GM23338 (cell line): ENCODE measurements at regions not wholly inside any gene's neighbourhood (a gene's known extent, or its start where the extent isn't known, plus 50 kb on each side); places are given as distances from the start of the nearest gene placed in this dataset.

Experiments
- ATAC-seq: fragments of 200-7000 bp; cut with Tn5 transposase; 3 replicates; pipeline ENCODE4 v1.9.1; 2020
- DNase-seq: peaks from one replicate; pipeline ENCODE4 v3.0.0-alpha.2; 2015; ENCODE audit warnings: low spot score
- H2AFZ ChIP-seq: fragments of 200-600 bp; sonication (generic); 2 replicates; pipeline ENCODE4 v1.8.0; 2016; ENCODE audit warnings: antibody characterized with exemption, mild to moderate bottlenecking, moderate library complexity
- H3F3A ChIP-seq: fragments of 200-600 bp; sonication (generic); replicated peaks from 2 replicates; pipeline ENCODE4 v1.8.0; 2017; ENCODE audit warnings: antibody characterized with exemption, mixed run types, low read depth
- H3K27ac ChIP-seq: fragments of 200-600 bp; sonication (generic); 2 replicates; pipeline ENCODE4 v1.6.1; 2016; ENCODE audit warnings: low read depth
- H3K27me3 ChIP-seq: fragments of 200-600 bp; sonication (generic); 2 replicates; pipeline ENCODE4 v1.8.0; 2016; ENCODE audit warnings: mild to moderate bottlenecking, mixed run types, moderate library complexity; ENCODE audit not compliant: insufficient read depth
- H3K36me3 ChIP-seq: fragments of 200-600 bp; sonication (generic); 2 replicates; pipeline ENCODE4 v1.8.0; 2016; ENCODE audit warnings: mild to moderate bottlenecking; ENCODE audit not compliant: insufficient read depth
- H3K4me1 ChIP-seq: fragments of 200-600 bp; sonication (generic); 2 replicates; pipeline ENCODE4 v1.8.0; 2016; ENCODE audit warnings: mild to moderate bottlenecking, moderate library complexity; ENCODE audit not compliant: insufficient read depth
- H3K4me2 ChIP-seq: fragments of 200-600 bp; sonication (generic); 2 replicates; pipeline ENCODE4 v1.7.1; 2017; ENCODE audit warnings: mixed run types
- H3K4me3 ChIP-seq: fragments of 200-600 bp; sonication (generic); 2 replicates; pipeline ENCODE4 v1.6.1; 2016; ENCODE audit warnings: mixed run types
- H3K79me2 ChIP-seq: fragments of 200-600 bp; sonication (generic); replicated peaks from 2 replicates; pipeline ENCODE4 v1.8.0; 2017; ENCODE audit warnings: mild to moderate bottlenecking; ENCODE audit not compliant: insufficient read depth
- H3K9me2 ChIP-seq: fragments of 200-600 bp; sonication (generic); 2 replicates; pipeline ENCODE4 v1.8.0; 2017; ENCODE audit not compliant: insufficient read depth
- H4K20me1 ChIP-seq: fragments of 200-600 bp; sonication (generic); replicated peaks from 2 replicates; pipeline ENCODE4 v1.8.0; 2017; ENCODE audit warnings: mild to moderate bottlenecking; ENCODE audit not compliant: insufficient read depth
- H3K27ac Mint-ChIP-seq: 2 replicates; pipeline ENCODE4 v1.8.0; 2020; ENCODE audit warnings: inconsistent platforms, mild to moderate bottlenecking, moderate library complexity, mixed read lengths
- H3K27me3 Mint-ChIP-seq: 3 replicates; pipeline ENCODE4 v1.8.0; 2022; ENCODE audit warnings: low read depth, mild to moderate bottlenecking, moderate library complexity, mixed read lengths, inconsistent platforms; ENCODE audit not compliant: insufficient read depth, poor library complexity
- H3K36me3 Mint-ChIP-seq: 3 replicates; pipeline ENCODE4 v1.8.0; 2021; ENCODE audit warnings: low read depth, mild to moderate bottlenecking, inconsistent platforms, moderate library complexity, mixed read lengths
- H3K4me1 Mint-ChIP-seq: 3 replicates; pipeline ENCODE4 v1.8.0; 2020; ENCODE audit warnings: mild to moderate bottlenecking, inconsistent platforms, mixed read lengths
- H3K4me3 Mint-ChIP-seq: 3 replicates; pipeline ENCODE4 v1.8.0; 2021; ENCODE audit warnings: moderate library complexity, mild to moderate bottlenecking, inconsistent platforms, mixed read lengths
- H3K9me3 Mint-ChIP-seq: 3 replicates; pipeline ENCODE4 v1.8.0; 2020; ENCODE audit warnings: moderate library complexity, mild to moderate bottlenecking, inconsistent platforms, mixed read lengths
- CREB1 ChIP-seq: fragments of 250-450 bp; sonication (Bioruptor Pico); IDR thresholded peaks from 2 replicates; pipeline ENCODE4 v1.5.0; 2020; ENCODE audit warnings: low read depth, mild to moderate bottlenecking, moderate library complexity
- CTCF ChIP-seq, 2 experiments: fragments of 200-600 bp in 1 of 2; sonication (generic) in 1 of 2; conservative IDR thresholded peaks; 2 replicates each; pipeline versions ENCODE4 v1.5.1 to v1.6.1; 2016 to 2017; ENCODE audit warnings: antibody characterized with exemption in 2 of 2, low read depth in 2 of 2, mild to moderate bottlenecking in 2 of 2, moderate library complexity in 1 of 2
- ETS1 ChIP-seq: IDR thresholded peaks from 2 replicates; pipeline ENCODE4 v1.6.1; 2016; ENCODE audit warnings: antibody characterized with exemption
- EZH2 ChIP-seq: fragments of 200-600 bp; sonication (generic); IDR thresholded peaks from one replicate; pipeline ENCODE4 v1.8.0; 2017; ENCODE audit warnings: antibody characterized with exemption, mild to moderate bottlenecking, low read depth; ENCODE audit not compliant: unreplicated experiment
- EZH2phosphoT487 ChIP-seq: fragments of 200-600 bp; sonication (generic); IDR thresholded peaks from one replicate; pipeline ENCODE4 v1.8.1; 2018; ENCODE audit warnings: antibody characterized with exemption; ENCODE audit not compliant: unreplicated experiment
- JUNB ChIP-seq: IDR thresholded peaks from one replicate; pipeline ENCODE4 v1.6.1; 2016; ENCODE audit warnings: antibody characterized with exemption; ENCODE audit not compliant: unreplicated experiment
- NANOG ChIP-seq: IDR thresholded peaks from 2 replicates; pipeline ENCODE4 v1.6.1; 2016; ENCODE audit warnings: antibody characterized with exemption, borderline replicate concordance
- POLR2AphosphoS5 ChIP-seq: IDR thresholded peaks from 2 replicates; pipeline ENCODE4 v1.6.1; 2016; ENCODE audit warnings: antibody characterized with exemption, low read depth
- STAT1 ChIP-seq: IDR thresholded peaks from one replicate; pipeline ENCODE4 v1.6.1; 2016; ENCODE audit warnings: antibody characterized with exemption; ENCODE audit not compliant: unreplicated experiment
- ZNF114 ChIP-seq: fragments of 250-450 bp; sonication (Bioruptor Pico); IDR thresholded peaks from 2 replicates; pipeline ENCODE4 v1.5.0; 2020; ENCODE audit warnings: mild to moderate bottlenecking, moderate library complexity
- ZNF331 ChIP-seq: fragments of 250-450 bp; sonication (Bioruptor Pico); IDR thresholded peaks from 2 replicates; pipeline ENCODE4 v1.5.0; 2020; ENCODE audit warnings: low read depth, mild to moderate bottlenecking, moderate library complexity
- TF ChIP-seq, protein P1 (sequence below): fragments of 250-450 bp; sonication (Bioruptor Pico); IDR thresholded peaks from 2 replicates; pipeline ENCODE4 v1.5.0; 2020; ENCODE audit warnings: mild to moderate bottlenecking, moderate library complexity
- TF ChIP-seq, protein P2 (sequence below): IDR thresholded peaks from one replicate; pipeline ENCODE4 v1.6.1; 2018; ENCODE audit warnings: antibody characterized with exemption; ENCODE audit not compliant: unreplicated experiment

DNA sequence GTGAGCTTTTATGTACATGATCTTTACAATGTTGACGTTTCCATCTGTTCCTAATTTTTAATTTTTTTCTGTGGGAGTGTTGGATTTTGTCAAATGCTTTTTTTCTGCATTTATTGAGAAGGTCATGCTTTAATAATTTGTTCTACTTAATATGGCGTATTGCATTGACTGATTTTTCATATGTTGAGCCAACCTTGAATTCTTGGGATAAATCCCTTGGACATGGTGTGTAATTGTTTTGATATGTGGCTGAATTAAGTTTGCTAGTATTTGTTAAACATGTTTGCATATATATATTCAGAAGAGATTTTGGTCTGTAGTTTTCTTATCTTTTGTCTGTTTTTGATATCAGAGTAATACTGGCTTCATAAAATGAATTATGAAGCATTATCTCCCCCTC lies 256.7 kb downstream of the EDEM1 start:
- no peak overlapping the region for H3K27ac Mint-ChIP-seq
- no peak overlapping the region for H3K4me3 Mint-ChIP-seq
- peaks cover 4% of the 10 kb centered on the region for H3K27me3 Mint-ChIP-seq
- no peaks in the 10 kb centered on the region for H3K79me2 ChIP-seq
- DNase-seq (no peak), ATAC-seq (no peak)
- H3K36me3 Mint-ChIP-seq: no peaks in the 10 kb centered on the region
- H3K4me1 Mint-ChIP-seq: no peaks in the 10 kb centered on the region
- H3K4me2 ChIP-seq: no peak overlapping the region
- 0 out of 2 replicates have a peak, but pooled peaks cover 3% of the 10 kb centered on the region for H3K36me3 ChIP-seq
- peaks cover 69% of the 10 kb centered on the region for H3K9me3 Mint-ChIP-seq
- no peaks in the 10 kb centered on the region for H3K4me1 ChIP-seq
- TF ChIP-seq ZNF331 (CRISPR knock-in tag) (no peak), EZH2 (no peak), POLR2AphosphoS5 (no peak), CTCF (conservative IDR thresholded peaks at IDR 0.05; ENCODE audit: low read depth in 2 of 2) (no peak), STAT1 (no peak), ETS1 (no peak), NANOG (no peak), CREB1 (CRISPR knock-in tag) (no peak), JUNB (no peak), EZH2phosphoT487 (no peak), ZNF114 (CRISPR knock-in tag) (no peak)
- TF ChIP-seq, protein P1, sequence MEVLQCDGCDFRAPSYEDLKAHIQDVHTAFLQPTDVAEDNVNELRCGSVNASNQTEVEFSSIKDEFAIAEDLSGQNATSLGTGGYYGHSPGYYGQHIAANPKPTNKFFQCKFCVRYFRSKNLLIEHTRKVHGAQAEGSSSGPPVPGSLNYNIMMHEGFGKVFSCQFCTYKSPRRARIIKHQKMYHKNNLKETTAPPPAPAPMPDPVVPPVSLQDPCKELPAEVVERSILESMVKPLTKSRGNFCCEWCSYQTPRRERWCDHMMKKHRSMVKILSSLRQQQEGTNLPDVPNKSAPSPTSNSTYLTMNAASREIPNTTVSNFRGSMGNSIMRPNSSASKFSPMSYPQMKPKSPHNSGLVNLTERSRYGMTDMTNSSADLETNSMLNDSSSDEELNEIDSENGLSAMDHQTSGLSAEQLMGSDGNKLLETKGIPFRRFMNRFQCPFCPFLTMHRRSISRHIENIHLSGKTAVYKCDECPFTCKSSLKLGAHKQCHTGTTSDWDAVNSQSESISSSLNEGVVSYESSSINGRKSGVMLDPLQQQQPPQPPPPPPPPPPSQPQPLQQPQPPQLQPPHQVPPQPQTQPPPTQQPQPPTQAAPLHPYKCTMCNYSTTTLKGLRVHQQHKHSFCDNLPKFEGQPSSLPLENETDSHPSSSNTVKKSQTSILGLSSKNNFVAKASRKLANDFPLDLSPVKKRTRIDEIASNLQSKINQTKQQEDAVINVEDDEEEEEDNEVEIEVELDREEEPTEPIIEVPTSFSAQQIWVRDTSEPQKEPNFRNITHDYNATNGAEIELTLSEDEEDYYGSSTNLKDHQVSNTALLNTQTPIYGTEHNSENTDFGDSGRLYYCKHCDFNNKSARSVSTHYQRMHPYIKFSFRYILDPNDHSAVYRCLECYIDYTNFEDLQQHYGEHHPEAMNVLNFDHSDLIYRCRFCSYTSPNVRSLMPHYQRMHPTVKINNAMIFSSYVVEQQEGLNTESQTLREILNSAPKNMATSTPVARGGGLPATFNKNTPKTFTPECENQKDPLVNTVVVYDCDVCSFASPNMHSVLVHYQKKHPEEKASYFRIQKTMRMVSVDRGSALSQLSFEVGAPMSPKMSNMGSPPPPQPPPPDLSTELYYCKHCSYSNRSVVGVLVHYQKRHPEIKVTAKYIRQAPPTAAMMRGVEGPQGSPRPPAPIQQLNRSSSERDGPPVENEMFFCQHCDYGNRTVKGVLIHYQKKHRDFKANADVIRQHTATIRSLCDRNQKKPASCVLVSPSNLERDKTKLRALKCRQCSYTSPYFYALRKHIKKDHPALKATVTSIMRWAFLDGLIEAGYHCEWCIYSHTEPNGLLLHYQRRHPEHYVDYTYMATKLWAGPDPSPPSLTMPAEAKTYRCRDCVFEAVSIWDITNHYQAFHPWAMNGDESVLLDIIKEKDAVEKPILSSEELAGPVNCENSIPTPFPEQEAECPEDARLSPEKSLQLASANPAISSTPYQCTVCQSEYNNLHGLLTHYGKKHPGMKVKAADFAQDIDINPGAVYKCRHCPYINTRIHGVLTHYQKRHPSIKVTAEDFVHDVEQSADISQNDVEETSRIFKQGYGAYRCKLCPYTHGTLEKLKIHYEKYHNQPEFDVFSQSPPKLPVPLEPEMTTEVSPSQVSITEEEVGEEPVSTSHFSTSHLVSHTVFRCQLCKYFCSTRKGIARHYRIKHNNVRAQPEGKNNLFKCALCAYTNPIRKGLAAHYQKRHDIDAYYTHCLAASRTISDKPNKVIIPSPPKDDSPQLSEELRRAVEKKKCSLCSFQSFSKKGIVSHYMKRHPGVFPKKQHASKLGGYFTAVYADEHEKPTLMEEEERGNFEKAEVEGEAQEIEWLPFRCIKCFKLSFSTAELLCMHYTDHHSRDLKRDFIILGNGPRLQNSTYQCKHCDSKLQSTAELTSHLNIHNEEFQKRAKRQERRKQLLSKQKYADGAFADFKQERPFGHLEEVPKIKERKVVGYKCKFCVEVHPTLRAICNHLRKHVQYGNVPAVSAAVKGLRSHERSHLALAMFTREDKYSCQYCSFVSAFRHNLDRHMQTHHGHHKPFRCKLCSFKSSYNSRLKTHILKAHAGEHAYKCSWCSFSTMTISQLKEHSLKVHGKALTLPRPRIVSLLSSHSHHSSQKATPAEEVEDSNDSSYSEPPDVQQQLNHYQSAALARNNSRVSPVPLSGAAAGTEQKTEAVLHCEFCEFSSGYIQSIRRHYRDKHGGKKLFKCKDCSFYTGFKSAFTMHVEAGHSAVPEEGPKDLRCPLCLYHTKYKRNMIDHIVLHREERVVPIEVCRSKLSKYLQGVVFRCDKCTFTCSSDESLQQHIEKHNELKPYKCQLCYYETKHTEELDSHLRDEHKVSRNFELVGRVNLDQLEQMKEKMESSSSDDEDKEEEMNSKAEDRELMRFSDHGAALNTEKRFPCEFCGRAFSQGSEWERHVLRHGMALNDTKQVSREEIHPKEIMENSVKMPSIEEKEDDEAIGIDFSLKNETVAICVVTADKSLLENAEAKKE (CRISPR knock-in tag): no peak
- TF ChIP-seq, protein P2, sequence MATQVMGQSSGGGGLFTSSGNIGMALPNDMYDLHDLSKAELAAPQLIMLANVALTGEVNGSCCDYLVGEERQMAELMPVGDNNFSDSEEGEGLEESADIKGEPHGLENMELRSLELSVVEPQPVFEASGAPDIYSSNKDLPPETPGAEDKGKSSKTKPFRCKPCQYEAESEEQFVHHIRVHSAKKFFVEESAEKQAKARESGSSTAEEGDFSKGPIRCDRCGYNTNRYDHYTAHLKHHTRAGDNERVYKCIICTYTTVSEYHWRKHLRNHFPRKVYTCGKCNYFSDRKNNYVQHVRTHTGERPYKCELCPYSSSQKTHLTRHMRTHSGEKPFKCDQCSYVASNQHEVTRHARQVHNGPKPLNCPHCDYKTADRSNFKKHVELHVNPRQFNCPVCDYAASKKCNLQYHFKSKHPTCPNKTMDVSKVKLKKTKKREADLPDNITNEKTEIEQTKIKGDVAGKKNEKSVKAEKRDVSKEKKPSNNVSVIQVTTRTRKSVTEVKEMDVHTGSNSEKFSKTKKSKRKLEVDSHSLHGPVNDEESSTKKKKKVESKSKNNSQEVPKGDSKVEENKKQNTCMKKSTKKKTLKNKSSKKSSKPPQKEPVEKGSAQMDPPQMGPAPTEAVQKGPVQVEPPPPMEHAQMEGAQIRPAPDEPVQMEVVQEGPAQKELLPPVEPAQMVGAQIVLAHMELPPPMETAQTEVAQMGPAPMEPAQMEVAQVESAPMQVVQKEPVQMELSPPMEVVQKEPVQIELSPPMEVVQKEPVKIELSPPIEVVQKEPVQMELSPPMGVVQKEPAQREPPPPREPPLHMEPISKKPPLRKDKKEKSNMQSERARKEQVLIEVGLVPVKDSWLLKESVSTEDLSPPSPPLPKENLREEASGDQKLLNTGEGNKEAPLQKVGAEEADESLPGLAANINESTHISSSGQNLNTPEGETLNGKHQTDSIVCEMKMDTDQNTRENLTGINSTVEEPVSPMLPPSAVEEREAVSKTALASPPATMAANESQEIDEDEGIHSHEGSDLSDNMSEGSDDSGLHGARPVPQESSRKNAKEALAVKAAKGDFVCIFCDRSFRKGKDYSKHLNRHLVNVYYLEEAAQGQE: no peak
- no peaks in the 10 kb centered on the region for H3K27me3 ChIP-seq
- no peak overlapping the region for H2AFZ ChIP-seq
- H3K27ac ChIP-seq: no peak overlapping the region
- no peak overlapping the region for H3K4me3 ChIP-seq
- H3K9me2 ChIP-seq: no peaks in the 10 kb centered on the region
- no peaks in the 10 kb centered on the region for H4K20me1 ChIP-seq
- no peaks in the 10 kb centered on the region for H3F3A ChIP-seq
